ENCODE measurements at regions not wholly inside any gene's neighbourhood (a gene's known extent, or its start where the extent isn't known, plus 50 kb on each side); places are given as distances from the start of the nearest gene placed in this dataset.

DNA sequence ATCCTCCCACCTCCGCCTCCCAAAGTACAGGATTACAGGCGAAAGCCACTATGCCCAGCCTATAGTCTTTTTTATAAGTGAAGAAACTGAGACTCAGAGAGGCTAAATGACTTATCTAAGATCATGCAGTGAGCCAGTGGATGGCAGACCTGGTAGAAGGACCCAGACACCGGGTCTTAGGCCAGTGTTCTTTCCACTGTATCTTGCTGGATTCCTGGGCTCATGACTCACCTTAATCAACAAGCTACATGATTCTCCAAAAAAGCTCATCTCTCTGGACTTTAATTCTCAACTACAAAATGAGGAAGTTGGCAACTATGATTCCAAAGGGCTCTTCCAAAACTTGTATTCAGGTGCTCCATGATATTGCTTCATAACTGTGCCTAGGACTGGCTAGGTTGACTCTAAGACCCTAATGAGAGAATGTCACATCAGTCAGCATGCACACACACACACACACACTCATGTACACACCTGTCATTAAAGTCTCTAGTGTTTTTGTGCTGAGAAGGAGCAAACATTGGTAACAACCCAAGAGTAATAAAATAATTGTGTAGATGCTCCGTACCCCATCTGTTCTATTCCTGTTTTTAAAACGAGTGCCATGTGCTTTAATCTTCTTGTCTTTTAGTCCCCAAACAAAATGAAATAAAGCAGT lies 89.7 kb upstream of the SLC4A7 start:
- Mint-ChIP-seq H3K27me3 (ENCODE audit: low read depth) (no peaks in the 10 kb centered on the region), H3K36me3 (ENCODE audit: low read depth) (no peaks in the 10 kb centered on the region), H3K4me3 (ENCODE audit: unreplicated experiment) (no peak overlapping the region), H3K9me3 (ENCODE audit: low read depth) (no peaks in the 10 kb centered on the region), H3K4me1 (ENCODE audit: low read depth) (peaks cover 32% of the 10 kb centered on the region), H3K27ac (ENCODE audit: unreplicated experiment) (no peak overlapping the region)
- TF ChIP-seq, protein P1, sequence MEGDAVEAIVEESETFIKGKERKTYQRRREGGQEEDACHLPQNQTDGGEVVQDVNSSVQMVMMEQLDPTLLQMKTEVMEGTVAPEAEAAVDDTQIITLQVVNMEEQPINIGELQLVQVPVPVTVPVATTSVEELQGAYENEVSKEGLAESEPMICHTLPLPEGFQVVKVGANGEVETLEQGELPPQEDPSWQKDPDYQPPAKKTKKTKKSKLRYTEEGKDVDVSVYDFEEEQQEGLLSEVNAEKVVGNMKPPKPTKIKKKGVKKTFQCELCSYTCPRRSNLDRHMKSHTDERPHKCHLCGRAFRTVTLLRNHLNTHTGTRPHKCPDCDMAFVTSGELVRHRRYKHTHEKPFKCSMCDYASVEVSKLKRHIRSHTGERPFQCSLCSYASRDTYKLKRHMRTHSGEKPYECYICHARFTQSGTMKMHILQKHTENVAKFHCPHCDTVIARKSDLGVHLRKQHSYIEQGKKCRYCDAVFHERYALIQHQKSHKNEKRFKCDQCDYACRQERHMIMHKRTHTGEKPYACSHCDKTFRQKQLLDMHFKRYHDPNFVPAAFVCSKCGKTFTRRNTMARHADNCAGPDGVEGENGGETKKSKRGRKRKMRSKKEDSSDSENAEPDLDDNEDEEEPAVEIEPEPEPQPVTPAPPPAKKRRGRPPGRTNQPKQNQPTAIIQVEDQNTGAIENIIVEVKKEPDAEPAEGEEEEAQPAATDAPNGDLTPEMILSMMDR (IDR thresholded peaks at IDR 0.05), result no peak
- DNase-seq (ENCODE audit: low spot score), result no peak

DNA sequence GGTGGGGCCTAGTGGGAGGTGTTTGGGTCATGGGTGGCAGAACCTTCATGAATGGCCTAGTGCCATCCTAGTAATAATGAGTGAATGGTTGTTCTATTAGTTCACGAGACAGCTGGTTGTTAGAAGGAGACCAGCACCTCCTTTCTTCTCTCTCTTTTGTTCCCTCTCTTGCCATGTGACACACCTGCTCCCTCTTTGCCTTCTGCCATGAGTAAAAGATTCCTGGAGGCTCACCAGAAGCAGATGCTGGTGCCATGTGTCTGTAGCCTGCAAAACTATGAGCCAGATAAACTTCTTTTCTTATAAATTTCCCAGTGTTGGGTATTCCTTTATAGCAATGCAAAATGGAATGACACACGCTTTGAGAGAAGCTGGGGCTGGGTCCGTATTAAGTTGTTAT lies 89.0 kb upstream of the SLC4A7 start:
- no peak overlapping the region for H3K4me3 Mint-ChIP-seq (ENCODE audit: unreplicated experiment)
- no peak for DNase-seq (ENCODE audit: low spot score)
- TF ChIP-seq, protein P1 (IDR thresholded peaks at IDR 0.05), result no peak
- no peaks in the 10 kb centered on the region for H3K36me3 Mint-ChIP-seq (ENCODE audit: low read depth)
- H3K27me3 Mint-ChIP-seq (ENCODE audit: low read depth), result no peaks in the 10 kb centered on the region
- peaks cover 39% of the 10 kb centered on the region for H3K4me1 Mint-ChIP-seq (ENCODE audit: low read depth)
- H3K27ac Mint-ChIP-seq (ENCODE audit: unreplicated experiment), result no peak overlapping the region
- H3K9me3 Mint-ChIP-seq (ENCODE audit: low read depth), result no peaks in the 10 kb centered on the region

DNA sequence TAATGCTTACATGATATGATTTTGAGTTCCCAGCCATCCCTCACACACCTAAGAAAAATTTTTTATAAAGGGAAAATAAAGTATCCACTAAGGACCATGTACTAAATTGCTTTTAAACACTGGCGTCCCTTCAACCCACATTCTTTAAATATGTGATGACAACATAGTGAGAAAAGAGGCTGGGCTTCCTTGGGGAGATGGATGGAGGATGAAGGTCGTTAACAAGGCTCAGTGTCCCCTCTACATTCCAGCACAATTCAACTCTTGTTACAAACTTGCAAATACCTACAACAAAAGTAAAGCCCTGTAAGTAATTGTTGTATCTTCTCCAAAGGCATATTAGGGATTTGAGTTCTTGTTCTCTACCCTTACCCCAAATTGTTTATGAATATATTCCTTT lies 87.2 kb upstream of the SLC4A7 start:
- no peaks in the 10 kb centered on the region for H3K36me3 Mint-ChIP-seq (ENCODE audit: low read depth)
- DNase-seq (ENCODE audit: low spot score), result no peak
- TF ChIP-seq, protein P1 (IDR thresholded peaks at IDR 0.05), result no peak
- no peaks in the 10 kb centered on the region for H3K9me3 Mint-ChIP-seq (ENCODE audit: low read depth)
- no peaks in the 10 kb centered on the region for H3K27me3 Mint-ChIP-seq (ENCODE audit: low read depth)
- H3K4me3 Mint-ChIP-seq (ENCODE audit: unreplicated experiment), result no peak overlapping the region
- H3K4me1 Mint-ChIP-seq (ENCODE audit: low read depth), result peaks cover 49% of the 10 kb centered on the region
- peak overlapping the region; percentile 56 for H3K27ac Mint-ChIP-seq (ENCODE audit: unreplicated experiment)

DNA sequence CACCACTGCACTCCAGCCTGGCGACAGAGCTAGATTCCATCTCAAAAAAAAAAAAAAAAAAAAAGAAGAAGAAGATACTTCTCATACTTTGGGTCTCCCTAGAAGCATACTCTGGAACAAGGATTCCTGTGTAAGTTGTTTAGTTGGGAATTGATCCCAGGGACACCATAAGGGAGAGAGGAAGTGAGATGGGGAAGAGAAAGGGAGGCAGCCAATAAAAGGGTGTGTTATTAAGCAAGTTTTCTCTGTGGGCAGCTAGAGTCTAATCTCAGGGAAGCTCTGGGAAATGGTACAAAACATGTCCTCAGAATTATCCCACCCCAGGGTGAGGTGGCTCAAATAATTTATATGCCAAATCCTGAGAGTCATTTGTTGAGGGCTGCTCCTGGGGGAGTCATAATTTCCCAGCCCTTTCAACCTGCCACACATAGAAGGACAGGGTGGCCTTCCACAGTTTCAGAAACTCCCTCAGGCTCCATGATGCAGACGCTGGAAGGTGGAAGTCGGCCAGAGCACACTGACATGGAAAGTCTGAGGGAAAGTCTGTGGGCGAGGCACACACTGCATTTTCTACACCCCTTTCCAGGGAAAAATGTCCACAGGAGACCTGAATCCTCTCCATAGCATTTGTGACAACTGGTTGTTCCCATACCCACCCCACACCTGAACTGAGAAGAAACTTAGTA lies 86.4 kb upstream of the SLC4A7 start:
- H3K9me3 Mint-ChIP-seq (ENCODE audit: low read depth), result no peaks in the 10 kb centered on the region
- no peaks in the 10 kb centered on the region for H3K27me3 Mint-ChIP-seq (ENCODE audit: low read depth)
- TF ChIP-seq, protein P1 (IDR thresholded peaks at IDR 0.05), result no peak
- H3K36me3 Mint-ChIP-seq (ENCODE audit: low read depth), result no peaks in the 10 kb centered on the region
- H3K27ac Mint-ChIP-seq (ENCODE audit: unreplicated experiment), result peak overlapping the region; percentile 56
- DNase-seq (ENCODE audit: low spot score), result no peak
- peaks cover 50% of the 10 kb centered on the region for H3K4me1 Mint-ChIP-seq (ENCODE audit: low read depth)
- H3K4me3 Mint-ChIP-seq (ENCODE audit: unreplicated experiment), result no peak overlapping the region

DNA sequence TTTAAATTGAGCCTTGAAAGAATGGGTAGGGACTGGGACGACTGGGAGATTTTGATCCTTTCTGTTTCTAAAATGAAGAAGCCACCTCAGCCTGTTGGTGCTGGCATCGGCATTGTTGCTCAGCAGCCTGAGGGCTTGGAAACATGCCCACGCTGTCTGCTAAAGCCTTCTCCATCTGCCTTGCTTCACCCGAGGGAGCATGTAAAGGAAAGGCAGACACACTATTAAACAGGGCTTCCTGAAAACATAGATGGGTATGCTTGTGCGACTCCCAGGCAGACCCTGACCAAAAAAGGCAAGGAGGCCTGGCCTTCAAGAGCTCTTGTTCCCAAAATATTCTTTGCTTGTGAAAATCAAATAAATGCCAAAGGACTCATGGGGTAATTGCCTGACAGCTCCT lies 84.2 kb upstream of the SLC4A7 start:
- Mint-ChIP-seq H3K4me3 (ENCODE audit: unreplicated experiment) (peak overlapping the region; percentile 13), H3K4me1 (ENCODE audit: low read depth) (peaks cover 52% of the 10 kb centered on the region), H3K27me3 (ENCODE audit: low read depth) (no peaks in the 10 kb centered on the region), H3K27ac (ENCODE audit: unreplicated experiment) (peak overlapping the region; percentile 95), H3K36me3 (ENCODE audit: low read depth) (no peaks in the 10 kb centered on the region), H3K9me3 (ENCODE audit: low read depth) (no peaks in the 10 kb centered on the region)
- DNase-seq (ENCODE audit: low spot score), result no peak
- TF ChIP-seq, protein P1 (IDR thresholded peaks at IDR 0.05), result no peak
